Neuron (in vitro differentiated cells): ENCODE measurements at regions not wholly inside any gene's neighbourhood (a gene's known extent, or its start where the extent isn't known, plus 50 kb on each side); places are given as distances from the start of the nearest gene placed in this dataset.

ENCODE experiments used
- H2AFZ ChIP-seq: one replicate; pipeline ENCODE4 v1.6.1; 2013; ENCODE audit warnings: low read depth, mild to moderate bottlenecking, inconsistent platforms, low read length, moderate library complexity
- H3K27me3 ChIP-seq: one replicate; pipeline ENCODE4 v1.6.1; 2013; ENCODE audit warnings: low read length; ENCODE audit not compliant: insufficient read depth
- H3K36me3 ChIP-seq: one replicate; pipeline ENCODE4 v1.6.1; 2013; ENCODE audit warnings: low read length; ENCODE audit not compliant: insufficient read depth
- H3K4me1 ChIP-seq: one replicate; pipeline ENCODE4 v1.6.1; 2013; ENCODE audit warnings: low read length; ENCODE audit not compliant: insufficient read depth
- H3K4me3 ChIP-seq: 2 replicates; pipeline ENCODE4 v1.5.1; 2013; ENCODE audit warnings: mild to moderate bottlenecking, low read length, moderate library complexity
- H3K9me3 ChIP-seq: one replicate; pipeline ENCODE4 v1.6.1; 2013; ENCODE audit warnings: low read length

DNA sequence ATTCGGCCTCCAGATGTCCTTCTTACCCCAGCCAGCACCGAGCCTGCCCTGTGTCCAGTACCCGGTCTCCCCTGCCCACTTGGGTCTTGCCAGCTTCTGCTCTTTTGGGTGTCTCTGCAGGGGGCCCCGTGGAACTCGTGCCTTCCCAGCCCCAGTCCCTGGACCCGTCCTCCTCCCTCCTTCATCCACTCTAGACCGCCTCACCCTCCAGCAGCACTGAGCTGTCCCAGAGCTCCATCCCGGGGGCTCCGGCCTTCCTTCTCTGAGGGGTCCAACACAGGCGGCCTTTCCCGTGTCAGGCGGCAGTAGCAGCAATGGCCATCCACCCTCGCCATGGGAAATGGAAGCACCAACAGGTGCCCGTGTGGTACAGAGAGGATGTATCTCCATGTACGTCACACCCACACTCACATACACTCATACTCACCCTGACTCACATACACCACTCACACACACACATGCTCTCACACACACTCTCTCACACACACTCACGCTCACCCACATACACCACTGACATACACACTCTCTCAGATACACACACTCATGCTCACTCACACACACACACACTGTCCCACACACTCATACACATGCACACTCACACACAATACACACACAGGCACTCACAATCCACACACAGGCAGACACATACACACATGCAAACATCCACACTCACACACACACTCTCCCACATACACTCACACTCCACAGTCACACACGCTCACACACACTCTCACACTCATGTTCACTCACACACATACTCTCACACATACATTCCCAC is 827.5 kb upstream of the SALL3 start:
- no peak overlapping the region for H3K4me3 ChIP-seq
- H2AFZ ChIP-seq: no peak overlapping the region
- no peaks in the 10 kb centered on the region for H3K27me3 ChIP-seq
- no peaks in the 10 kb centered on the region for H3K9me3 ChIP-seq
- no peaks in the 10 kb centered on the region for H3K36me3 ChIP-seq
- H3K4me1 ChIP-seq: no peaks in the 10 kb centered on the region

DNA sequence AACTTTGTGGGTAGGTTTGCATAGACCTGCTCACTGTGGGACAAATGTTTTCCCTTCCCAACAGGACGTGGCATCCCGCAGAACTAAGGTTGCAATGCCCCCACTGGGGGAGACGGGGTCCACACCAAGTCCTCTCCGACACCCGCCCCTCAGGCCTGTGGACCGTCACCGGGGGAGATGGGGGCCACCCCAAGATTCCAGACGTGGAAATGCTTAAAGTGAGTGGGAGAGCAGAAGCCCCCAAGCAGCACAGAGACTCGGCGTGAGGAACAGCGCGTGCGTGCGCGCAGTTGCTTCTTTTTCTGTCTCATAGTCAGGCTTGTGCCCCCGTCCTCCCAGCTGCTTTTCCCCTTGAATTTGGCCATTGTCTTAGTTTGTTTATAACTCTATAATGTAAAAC is 826.3 kb upstream of the SALL3 start:
- Histone ChIP-seq H2AFZ (no peak overlapping the region), H3K4me1 (no peaks in the 10 kb centered on the region), H3K36me3 (no peaks in the 10 kb centered on the region), H3K9me3 (no peaks in the 10 kb centered on the region), H3K4me3 (no peak overlapping the region), H3K27me3 (no peaks in the 10 kb centered on the region)

DNA sequence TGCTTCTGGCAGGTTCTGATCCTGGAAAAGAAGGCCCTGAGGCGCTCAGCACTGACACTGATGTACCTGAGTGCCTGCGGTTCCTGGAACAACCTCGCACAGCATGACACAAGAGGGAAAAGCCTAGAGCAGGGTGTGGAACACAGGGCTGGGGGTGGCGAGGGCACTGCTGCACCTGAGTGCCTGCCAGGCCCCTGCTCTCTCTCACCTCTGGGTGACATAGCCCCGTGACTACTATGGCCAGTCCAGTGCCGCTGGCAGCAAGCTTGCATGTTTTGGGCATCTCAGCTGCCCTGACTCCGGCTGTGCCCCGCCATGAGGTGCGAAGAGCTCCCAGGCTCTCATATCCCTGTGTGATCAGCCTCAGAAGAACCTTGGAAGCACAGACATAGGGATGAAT is 825.2 kb upstream of the SALL3 start:
- no peaks in the 10 kb centered on the region for H3K36me3 ChIP-seq
- H3K4me3 ChIP-seq: no peak overlapping the region
- H3K27me3 ChIP-seq: no peaks in the 10 kb centered on the region
- H3K4me1 ChIP-seq: no peaks in the 10 kb centered on the region
- H3K9me3 ChIP-seq: no peaks in the 10 kb centered on the region
- H2AFZ ChIP-seq: no peak overlapping the region

DNA sequence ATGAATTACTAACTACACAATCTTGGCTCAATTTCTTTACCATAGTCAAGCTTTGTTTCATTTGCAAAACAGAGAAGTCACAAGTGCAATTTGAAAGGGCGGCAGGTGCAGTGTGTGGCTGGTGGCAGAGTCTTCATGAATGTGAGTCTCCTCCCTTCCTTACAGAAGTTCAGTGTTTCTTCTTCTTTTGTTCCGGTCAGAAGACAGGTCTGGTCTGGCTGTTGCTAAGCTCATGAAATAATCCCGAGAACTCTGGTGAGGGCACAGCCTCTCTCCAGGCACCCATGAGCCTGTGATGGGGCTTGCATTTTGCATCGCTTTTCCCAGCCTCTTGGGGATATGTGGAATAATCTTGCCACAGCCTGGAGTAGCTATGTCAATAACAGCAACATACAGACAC is 824.8 kb upstream of the SALL3 start:
- Histone ChIP-seq H2AFZ (no peak overlapping the region), H3K27me3 (no peaks in the 10 kb centered on the region), H3K36me3 (no peaks in the 10 kb centered on the region), H3K4me1 (no peaks in the 10 kb centered on the region), H3K9me3 (no peaks in the 10 kb centered on the region), H3K4me3 (no peak overlapping the region)

DNA sequence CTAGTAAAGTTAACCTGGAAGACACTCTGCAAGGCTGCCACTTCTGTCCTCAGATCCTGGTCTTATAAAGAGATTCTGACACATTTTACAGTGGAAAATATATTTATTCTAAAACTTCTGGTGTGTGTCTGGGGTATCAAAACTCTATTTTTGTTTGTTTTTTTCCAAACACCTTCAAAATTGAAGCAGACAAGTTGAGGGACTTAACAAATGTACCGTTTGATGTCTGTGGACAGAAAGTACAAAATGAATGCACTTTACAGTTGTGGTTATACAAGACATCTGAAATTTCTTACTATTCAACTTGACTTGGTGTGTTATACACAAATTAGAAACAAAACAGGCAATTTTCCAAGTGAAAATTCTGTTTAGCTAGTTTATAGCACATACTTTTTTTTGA is 823.2 kb upstream of the SALL3 start:
- Histone ChIP-seq H2AFZ (no peak overlapping the region), H3K27me3 (no peaks in the 10 kb centered on the region), H3K4me3 (no peak overlapping the region), H3K9me3 (no peaks in the 10 kb centered on the region), H3K36me3 (no peaks in the 10 kb centered on the region), H3K4me1 (no peaks in the 10 kb centered on the region)

DNA sequence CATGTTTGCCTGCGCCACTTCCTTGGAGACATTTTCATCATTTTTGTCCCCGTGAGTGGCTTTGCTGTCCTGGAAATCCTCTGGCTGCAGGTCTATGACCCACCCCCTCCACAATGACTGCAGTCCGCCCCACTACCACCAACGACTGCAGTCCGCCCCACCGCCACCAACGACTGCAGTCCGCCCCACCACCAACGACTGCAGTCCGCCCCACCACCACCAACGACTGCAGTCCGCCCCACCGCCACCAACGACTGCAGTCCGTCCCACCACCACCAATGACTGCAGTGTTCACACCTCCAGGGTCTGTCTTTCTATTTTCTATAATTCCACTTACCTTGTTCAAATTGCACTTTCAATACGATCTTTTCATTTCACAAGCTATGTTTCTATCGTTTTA is 820.7 kb upstream of the SALL3 start:
- Histone ChIP-seq H3K27me3 (no peaks in the 10 kb centered on the region), H3K4me3 (no peak overlapping the region), H3K4me1 (no peaks in the 10 kb centered on the region), H3K9me3 (no peaks in the 10 kb centered on the region), H2AFZ (no peak overlapping the region), H3K36me3 (no peaks in the 10 kb centered on the region)

DNA sequence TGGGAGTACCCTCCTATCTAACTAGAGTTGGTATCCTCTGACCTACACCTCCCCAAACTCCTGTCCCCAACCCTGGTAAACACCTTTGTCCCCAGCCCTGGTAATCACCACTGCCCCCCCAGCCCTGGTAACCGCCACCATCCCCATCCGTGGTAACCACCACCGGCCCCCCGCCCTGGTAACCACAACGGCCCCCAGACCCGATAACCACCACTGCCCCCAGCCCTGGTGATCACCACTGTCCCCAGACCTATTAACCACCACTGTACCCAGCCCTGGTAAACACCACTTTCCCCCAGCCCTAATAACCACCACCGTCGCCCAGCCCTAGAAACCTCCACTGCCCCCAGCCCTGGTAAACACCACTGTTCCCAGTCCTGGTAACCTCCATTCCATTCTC is 820.2 kb upstream of the SALL3 start:
- Histone ChIP-seq H3K9me3 (no peaks in the 10 kb centered on the region), H3K4me1 (no peaks in the 10 kb centered on the region), H3K27me3 (no peaks in the 10 kb centered on the region), H3K36me3 (no peaks in the 10 kb centered on the region), H2AFZ (no peak overlapping the region), H3K4me3 (no peak overlapping the region)

DNA sequence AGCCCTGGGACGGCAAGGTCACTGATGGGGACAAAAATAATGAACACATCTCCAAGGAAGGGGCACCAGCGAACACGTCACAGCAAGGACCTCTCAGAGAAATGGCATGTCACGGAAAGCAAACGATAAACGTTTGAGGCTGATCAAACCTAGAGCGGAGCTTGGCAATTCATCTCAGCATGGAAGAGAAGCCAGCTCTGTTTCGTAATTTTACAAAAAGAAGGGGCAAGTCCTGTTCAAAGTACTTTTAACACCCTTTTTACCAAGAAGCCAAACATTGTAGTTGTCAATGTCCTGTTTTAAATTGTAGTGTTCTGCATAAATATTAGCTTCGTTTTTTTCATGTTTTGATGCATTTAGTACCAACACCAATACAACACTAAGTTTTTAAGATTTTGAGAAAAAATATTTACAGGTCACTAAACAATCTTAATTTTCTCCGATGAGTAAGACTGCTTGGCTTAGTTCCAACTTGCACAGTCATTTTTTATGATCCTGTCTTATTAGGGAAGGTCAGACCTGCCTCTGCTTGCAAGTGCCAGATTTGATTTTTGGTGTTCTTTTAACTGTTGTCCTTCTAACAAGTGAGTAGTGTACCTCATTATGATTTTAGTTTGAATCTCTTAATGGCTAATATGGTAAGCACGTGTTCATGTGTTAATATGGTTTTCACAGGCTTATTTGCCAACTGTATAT is 818.5 kb upstream of the SALL3 start:
- Histone ChIP-seq H3K4me3 (no peak overlapping the region), H3K36me3 (no peaks in the 10 kb centered on the region), H3K4me1 (no peaks in the 10 kb centered on the region), H3K9me3 (no peaks in the 10 kb centered on the region), H2AFZ (no peak overlapping the region), H3K27me3 (no peaks in the 10 kb centered on the region)

DNA sequence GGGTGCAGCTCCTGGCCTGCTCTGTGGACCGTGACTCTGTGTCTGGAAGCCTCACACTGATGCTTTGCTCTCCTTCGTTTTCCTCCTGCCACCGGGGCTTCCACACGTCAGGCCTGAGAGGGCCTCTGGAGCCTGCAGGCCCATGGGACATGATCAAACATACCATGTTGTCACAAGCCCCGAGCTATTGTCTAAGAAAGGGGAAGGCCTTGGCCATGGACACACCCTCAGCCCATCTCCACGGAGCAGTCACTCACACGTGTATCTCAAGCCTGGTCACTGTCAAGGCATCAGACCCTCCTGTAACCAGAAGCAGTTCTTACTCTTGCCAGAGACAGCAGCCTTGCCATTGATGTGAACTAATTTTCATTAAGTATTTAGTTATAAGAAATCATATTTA is 814.1 kb upstream of the SALL3 start:
- H2AFZ ChIP-seq: no peak overlapping the region

DNA sequence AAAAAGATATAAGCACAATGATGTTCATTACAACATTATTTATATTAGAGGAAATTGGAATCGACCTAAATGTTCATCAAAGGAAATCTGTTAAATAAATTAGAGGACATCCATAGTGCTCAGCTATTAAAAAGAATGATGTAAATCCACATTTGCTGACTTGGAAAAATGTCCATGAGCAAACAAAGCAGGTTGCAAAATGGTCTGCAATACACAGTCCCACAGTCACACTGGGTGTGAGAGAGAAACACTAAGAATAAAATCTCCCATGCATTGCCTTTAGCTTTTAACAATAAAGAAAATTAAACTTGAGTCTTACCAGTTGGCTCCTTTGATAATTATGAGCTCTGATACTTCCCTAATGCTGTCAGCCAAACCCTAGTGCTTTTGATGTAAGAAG is 811.1 kb upstream of the SALL3 start:
- Histone ChIP-seq H3K9me3 (no peaks in the 10 kb centered on the region), H3K27me3 (no peaks in the 10 kb centered on the region), H2AFZ (no peak overlapping the region), H3K4me3 (no peak overlapping the region), H3K36me3 (no peaks in the 10 kb centered on the region), H3K4me1 (peaks cover 5% of the 10 kb centered on the region)

More for the DNA sequence above, 814.1 kb upstream of the SALL3 start:
- H3K4me3 ChIP-seq: no peak overlapping the region
- H3K27me3 ChIP-seq: no peaks in the 10 kb centered on the region
- peaks cover 5% of the 10 kb centered on the region for H3K4me1 ChIP-seq
- no peaks in the 10 kb centered on the region for H3K36me3 ChIP-seq
- no peaks in the 10 kb centered on the region for H3K9me3 ChIP-seq

DNA sequence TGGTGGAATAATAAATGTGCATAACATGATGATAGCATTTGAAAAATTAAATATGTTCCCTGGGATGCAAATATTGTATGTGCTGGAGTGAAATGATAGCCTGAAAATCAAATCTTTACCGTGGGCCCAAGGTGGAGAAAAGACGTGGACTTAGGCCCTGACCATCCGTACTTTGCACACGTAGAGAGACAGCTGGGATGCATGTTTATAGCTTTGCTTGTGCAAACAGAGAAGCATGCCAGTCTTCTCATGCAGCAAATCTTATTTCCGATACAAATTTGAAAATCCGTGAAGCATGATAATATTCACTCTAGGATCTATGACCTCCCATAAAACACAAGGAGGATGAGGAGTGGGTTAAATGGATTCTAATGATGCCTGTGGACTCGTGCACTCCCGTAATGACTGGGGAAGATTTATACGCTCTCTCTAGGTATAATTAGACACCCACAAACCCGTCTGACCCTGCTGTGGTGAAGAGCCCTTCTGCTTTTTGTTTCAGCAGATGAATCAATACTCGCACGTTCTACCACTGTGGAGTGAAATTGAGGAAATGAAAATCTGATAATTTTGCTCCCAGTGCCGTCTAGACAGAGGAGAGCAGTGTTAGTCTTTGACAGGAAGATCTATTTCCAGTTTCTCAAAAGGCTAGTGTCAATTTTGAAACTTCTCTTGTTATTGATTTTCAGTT is 810.3 kb upstream of the SALL3 start:
- Histone ChIP-seq H3K4me1 (peaks cover 5% of the 10 kb centered on the region), H3K36me3 (no peaks in the 10 kb centered on the region), H3K4me3 (no peak overlapping the region), H3K9me3 (no peaks in the 10 kb centered on the region), H2AFZ (no peak overlapping the region), H3K27me3 (no peaks in the 10 kb centered on the region)

DNA sequence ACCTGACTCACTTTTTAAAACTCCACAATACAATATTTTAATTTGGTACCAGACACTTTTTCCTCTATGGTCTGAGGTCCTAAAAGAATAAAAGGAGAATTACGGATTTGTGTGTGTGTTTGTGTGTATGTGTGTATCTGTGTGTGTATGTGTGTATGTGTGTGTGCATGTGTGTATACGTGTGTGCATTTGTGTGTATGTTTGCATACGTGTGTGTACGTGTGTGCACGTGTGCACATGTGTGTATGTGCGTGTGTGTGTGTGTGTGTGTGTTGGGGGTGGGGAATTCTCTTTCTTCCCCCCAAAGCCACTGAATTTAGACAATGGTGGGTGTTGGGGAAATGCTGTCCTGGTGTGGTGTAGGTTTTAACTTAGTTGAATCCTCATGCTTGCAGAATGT is 807.7 kb upstream of the SALL3 start:
- Histone ChIP-seq H3K4me1 (peaks cover 5% of the 10 kb centered on the region), H3K36me3 (no peaks in the 10 kb centered on the region), H3K4me3 (no peak overlapping the region), H2AFZ (no peak overlapping the region), H3K9me3 (no peaks in the 10 kb centered on the region), H3K27me3 (no peaks in the 10 kb centered on the region)

DNA sequence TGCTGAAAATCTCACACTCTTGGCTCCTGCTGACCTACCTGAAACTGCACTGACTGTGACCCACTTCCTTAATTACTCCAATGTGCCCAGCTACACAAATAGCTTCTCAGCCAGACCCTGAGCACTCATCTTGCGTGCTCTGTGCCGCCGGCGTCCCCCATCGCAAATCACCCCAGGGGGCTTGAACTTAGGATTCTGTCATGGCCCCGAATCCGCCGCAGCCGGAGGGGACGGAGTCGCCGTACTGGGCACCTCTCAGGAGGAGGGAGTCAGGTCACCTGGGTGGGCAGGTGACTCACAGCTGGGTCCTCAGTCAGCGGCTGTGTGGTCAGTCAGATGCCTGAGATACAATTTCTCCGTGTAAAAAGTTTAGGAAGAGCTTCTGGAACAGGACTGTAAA is 804.9 kb upstream of the SALL3 start:
- no peak overlapping the region for H2AFZ ChIP-seq
- H3K4me1 ChIP-seq: no peaks in the 10 kb centered on the region
- H3K36me3 ChIP-seq: no peaks in the 10 kb centered on the region
- no peaks in the 10 kb centered on the region for H3K27me3 ChIP-seq
- no peaks in the 10 kb centered on the region for H3K9me3 ChIP-seq
- no peak overlapping the region for H3K4me3 ChIP-seq
